A549 (cell line): ENCODE measurements at regions not wholly inside any gene's neighbourhood (a gene's known extent, or its start where the extent isn't known, plus 50 kb on each side); places are given as distances from the start of the nearest gene placed in this dataset.

Experiments used
- CBX8 ChIP-seq: fragments of 200-600 bp; sonication (generic); IDR thresholded peaks from 2 replicates; pipeline ENCODE4 v1.6.1; 2016
- EP300 ChIP-seq, 2 experiments: fragments of >200 bp; sonication (Bioruptor Twin); formaldehyde crosslinking; IDR thresholded peaks; 2 replicates in 1 of 2; 3 replicates in 1 of 2; pipeline ENCODE4 v1.6.1; 2016 to 2017
- MAFK ChIP-seq: fragments of 450-650 bp; IDR thresholded peaks from 2 replicates; pipeline ENCODE4 v1.6.1; 2014; ENCODE audit not compliant: partially characterized antibody
- POLR2A ChIP-seq: IDR thresholded peaks from 2 replicates; pipeline ENCODE4 v1.6.1; 2012; ENCODE audit warnings: mild to moderate bottlenecking, low read length
- RAD21 ChIP-seq, 2 experiments: fragments of >200 bp in 1 of 2; sonication (Bioruptor Twin) in 1 of 2; formaldehyde crosslinking in 1 of 2; IDR thresholded peaks in 1 of 2; conservative IDR thresholded peaks in 1 of 2; 2 replicates in 1 of 2; 3 replicates in 1 of 2; pipeline ENCODE4 v1.6.1; 2012 to 2018; ENCODE audit warnings: inconsistent platforms in 1 of 2
- ZFP36 ChIP-seq: fragments of 450-650 bp; IDR thresholded peaks from 2 replicates; pipeline ENCODE4 v1.6.1; 2014; ENCODE audit warnings: borderline replicate concordance; ENCODE audit not compliant: partially characterized antibody
- TF ChIP-seq, protein P1 (sequence below): fragments of >200 bp; sonication (Bioruptor Twin); formaldehyde crosslinking; IDR thresholded peaks from 3 replicates; pipeline ENCODE4 v1.5.1; 2016
- TF ChIP-seq, protein P2 (sequence below): fragments of 200-600 bp; sonication (generic); IDR thresholded peaks from 2 replicates; pipeline ENCODE4 v1.6.1; 2016; ENCODE audit warnings: antibody characterized with exemption, mild to moderate bottlenecking, moderate library complexity
- TF ChIP-seq, protein P3 (sequence below): IDR thresholded peaks from 2 replicates; pipeline ENCODE4 v1.6.1; 2012; ENCODE audit warnings: low read depth, borderline replicate concordance
- TF ChIP-seq, protein P4 (sequence below): fragments of 150-350 bp; IDR thresholded peaks from 2 replicates; pipeline ENCODE4 v1.6.1; 2014; ENCODE audit warnings: low read depth, mild to moderate bottlenecking, low read length

DNA sequence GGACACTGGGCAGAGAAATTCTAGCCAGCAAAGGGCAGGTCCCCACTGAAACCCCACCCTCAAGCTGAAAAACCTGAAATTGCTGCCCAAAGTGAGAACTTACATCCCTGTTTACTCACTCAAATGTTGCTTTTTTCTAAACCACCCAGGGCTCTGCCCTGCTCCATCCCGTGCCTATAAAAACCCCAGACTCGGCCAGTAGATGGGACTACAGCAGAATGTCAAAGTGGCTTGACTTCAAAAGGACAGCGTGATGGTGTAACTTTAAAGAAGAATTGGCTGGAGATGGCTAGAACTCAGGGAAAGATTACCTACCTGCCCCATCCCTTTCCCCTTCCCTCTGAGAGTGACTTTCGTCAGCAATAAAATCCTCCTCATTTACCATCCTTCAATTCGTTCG, 246.9 kb downstream of the PYDC2 start:
- no peak for TF ChIP-seq MAFK
- TF ChIP-seq, protein P1, sequence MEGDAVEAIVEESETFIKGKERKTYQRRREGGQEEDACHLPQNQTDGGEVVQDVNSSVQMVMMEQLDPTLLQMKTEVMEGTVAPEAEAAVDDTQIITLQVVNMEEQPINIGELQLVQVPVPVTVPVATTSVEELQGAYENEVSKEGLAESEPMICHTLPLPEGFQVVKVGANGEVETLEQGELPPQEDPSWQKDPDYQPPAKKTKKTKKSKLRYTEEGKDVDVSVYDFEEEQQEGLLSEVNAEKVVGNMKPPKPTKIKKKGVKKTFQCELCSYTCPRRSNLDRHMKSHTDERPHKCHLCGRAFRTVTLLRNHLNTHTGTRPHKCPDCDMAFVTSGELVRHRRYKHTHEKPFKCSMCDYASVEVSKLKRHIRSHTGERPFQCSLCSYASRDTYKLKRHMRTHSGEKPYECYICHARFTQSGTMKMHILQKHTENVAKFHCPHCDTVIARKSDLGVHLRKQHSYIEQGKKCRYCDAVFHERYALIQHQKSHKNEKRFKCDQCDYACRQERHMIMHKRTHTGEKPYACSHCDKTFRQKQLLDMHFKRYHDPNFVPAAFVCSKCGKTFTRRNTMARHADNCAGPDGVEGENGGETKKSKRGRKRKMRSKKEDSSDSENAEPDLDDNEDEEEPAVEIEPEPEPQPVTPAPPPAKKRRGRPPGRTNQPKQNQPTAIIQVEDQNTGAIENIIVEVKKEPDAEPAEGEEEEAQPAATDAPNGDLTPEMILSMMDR: no peak
- no peak for TF ChIP-seq POLR2A
- TF ChIP-seq EP300 (IDR thresholded peaks at IDR 0.05): no peak
- TF ChIP-seq RAD21 (conservative IDR thresholded peaks at IDR 0.05 in 1 of 2, IDR thresholded peaks at IDR 0.05 in 1 of 2): no peak
- TF ChIP-seq, protein P2, sequence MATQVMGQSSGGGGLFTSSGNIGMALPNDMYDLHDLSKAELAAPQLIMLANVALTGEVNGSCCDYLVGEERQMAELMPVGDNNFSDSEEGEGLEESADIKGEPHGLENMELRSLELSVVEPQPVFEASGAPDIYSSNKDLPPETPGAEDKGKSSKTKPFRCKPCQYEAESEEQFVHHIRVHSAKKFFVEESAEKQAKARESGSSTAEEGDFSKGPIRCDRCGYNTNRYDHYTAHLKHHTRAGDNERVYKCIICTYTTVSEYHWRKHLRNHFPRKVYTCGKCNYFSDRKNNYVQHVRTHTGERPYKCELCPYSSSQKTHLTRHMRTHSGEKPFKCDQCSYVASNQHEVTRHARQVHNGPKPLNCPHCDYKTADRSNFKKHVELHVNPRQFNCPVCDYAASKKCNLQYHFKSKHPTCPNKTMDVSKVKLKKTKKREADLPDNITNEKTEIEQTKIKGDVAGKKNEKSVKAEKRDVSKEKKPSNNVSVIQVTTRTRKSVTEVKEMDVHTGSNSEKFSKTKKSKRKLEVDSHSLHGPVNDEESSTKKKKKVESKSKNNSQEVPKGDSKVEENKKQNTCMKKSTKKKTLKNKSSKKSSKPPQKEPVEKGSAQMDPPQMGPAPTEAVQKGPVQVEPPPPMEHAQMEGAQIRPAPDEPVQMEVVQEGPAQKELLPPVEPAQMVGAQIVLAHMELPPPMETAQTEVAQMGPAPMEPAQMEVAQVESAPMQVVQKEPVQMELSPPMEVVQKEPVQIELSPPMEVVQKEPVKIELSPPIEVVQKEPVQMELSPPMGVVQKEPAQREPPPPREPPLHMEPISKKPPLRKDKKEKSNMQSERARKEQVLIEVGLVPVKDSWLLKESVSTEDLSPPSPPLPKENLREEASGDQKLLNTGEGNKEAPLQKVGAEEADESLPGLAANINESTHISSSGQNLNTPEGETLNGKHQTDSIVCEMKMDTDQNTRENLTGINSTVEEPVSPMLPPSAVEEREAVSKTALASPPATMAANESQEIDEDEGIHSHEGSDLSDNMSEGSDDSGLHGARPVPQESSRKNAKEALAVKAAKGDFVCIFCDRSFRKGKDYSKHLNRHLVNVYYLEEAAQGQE: no peak
- TF ChIP-seq, protein P3, sequence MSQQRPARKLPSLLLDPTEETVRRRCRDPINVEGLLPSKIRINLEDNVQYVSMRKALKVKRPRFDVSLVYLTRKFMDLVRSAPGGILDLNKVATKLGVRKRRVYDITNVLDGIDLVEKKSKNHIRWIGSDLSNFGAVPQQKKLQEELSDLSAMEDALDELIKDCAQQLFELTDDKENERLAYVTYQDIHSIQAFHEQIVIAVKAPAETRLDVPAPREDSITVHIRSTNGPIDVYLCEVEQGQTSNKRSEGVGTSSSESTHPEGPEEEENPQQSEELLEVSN: no peak
- no peak for TF ChIP-seq CBX8
- no peak for TF ChIP-seq ZFP36
- TF ChIP-seq, protein P4, sequence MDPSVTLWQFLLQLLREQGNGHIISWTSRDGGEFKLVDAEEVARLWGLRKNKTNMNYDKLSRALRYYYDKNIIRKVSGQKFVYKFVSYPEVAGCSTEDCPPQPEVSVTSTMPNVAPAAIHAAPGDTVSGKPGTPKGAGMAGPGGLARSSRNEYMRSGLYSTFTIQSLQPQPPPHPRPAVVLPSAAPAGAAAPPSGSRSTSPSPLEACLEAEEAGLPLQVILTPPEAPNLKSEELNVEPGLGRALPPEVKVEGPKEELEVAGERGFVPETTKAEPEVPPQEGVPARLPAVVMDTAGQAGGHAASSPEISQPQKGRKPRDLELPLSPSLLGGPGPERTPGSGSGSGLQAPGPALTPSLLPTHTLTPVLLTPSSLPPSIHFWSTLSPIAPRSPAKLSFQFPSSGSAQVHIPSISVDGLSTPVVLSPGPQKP: no peak
